Trophoblast cell (in vitro differentiated cells and primary cell): ENCODE measurements at regions not wholly inside any gene's neighbourhood (a gene's known extent, or its start where the extent isn't known, plus 50 kb on each side); places are given as distances from the start of the nearest gene placed in this dataset.

Experiments
- DNase-seq, 2 donors: peaks; one replicate each; pipeline ENCODE4 v3.0.0-alpha.2; 2016
- H2AFZ ChIP-seq: 2 replicates; pipeline ENCODE4 v1.6.1; 2013; ENCODE audit warnings: low read length, moderate library complexity, mild to moderate bottlenecking; ENCODE audit not compliant: insufficient read depth, poor library complexity
- H2AK5ac ChIP-seq: 2 replicates; pipeline ENCODE4 v1.6.1; 2013; ENCODE audit warnings: mild to moderate bottlenecking, low read length
- H2BK120ac ChIP-seq: 2 replicates; pipeline ENCODE4 v1.6.1; 2013; ENCODE audit warnings: low read length, mild to moderate bottlenecking, moderate library complexity; ENCODE audit not compliant: insufficient read depth, poor library complexity
- H2BK12ac ChIP-seq: 2 replicates; pipeline ENCODE4 v1.6.1; 2013; ENCODE audit warnings: mild to moderate bottlenecking, low read length, moderate library complexity
- H2BK5ac ChIP-seq: 2 replicates; pipeline ENCODE4 v1.6.1; 2013; ENCODE audit warnings: low read length, low read depth, moderate library complexity, mild to moderate bottlenecking; ENCODE audit not compliant: poor library complexity
- H3K14ac ChIP-seq: 2 replicates; pipeline ENCODE4 v1.6.1; 2013; ENCODE audit warnings: mild to moderate bottlenecking, low read length
- H3K18ac ChIP-seq: 2 replicates; pipeline ENCODE4 v1.6.1; 2013; ENCODE audit warnings: mild to moderate bottlenecking, low read length
- H3K23ac ChIP-seq: 2 replicates; pipeline ENCODE4 v1.6.1; 2013; ENCODE audit warnings: low read length
- H3K27ac ChIP-seq: 2 replicates; pipeline ENCODE4 v1.5.1; 2013; ENCODE audit warnings: low read depth, mild to moderate bottlenecking, inconsistent platforms, low read length, moderate library complexity
- H3K27me3 ChIP-seq: 2 replicates; pipeline ENCODE4 v1.6.1; 2013; ENCODE audit warnings: inconsistent platforms, mild to moderate bottlenecking, low read length, moderate library complexity; ENCODE audit not compliant: insufficient read depth
- H3K36me3 ChIP-seq, 2 experiments: 1 replicate in 1 of 2; 2 replicates in 1 of 2; pipeline ENCODE4 v1.6.1; 2013; ENCODE audit warnings: low read length in 2 of 2, mild to moderate bottlenecking in 2 of 2, moderate library complexity in 1 of 2; ENCODE audit not compliant: insufficient read depth in 2 of 2, control insufficient read depth in 1 of 2
- H3K4ac ChIP-seq: 2 replicates; pipeline ENCODE4 v1.6.1; 2013; ENCODE audit warnings: low read depth, mild to moderate bottlenecking, low read length, moderate library complexity
- H3K4me1 ChIP-seq, 2 experiments: 1 replicate in 1 of 2; 2 replicates in 1 of 2; pipeline ENCODE4 v1.6.1; 2013; ENCODE audit warnings: low read length in 2 of 2, mild to moderate bottlenecking in 2 of 2, moderate library complexity in 1 of 2; ENCODE audit not compliant: insufficient read depth in 2 of 2, control insufficient read depth in 1 of 2
- H3K4me2 ChIP-seq: 2 replicates; pipeline ENCODE4 v1.6.1; 2013; ENCODE audit warnings: inconsistent platforms, mild to moderate bottlenecking, low read length, moderate library complexity
- H3K4me3 ChIP-seq: 2 replicates; pipeline ENCODE4 v1.5.1; 2013; ENCODE audit warnings: mild to moderate bottlenecking, low read depth, low read length, inconsistent platforms
- H3K79me1 ChIP-seq: one replicate; pipeline ENCODE4 v1.6.1; 2013; ENCODE audit warnings: low read length
- H3K79me2 ChIP-seq: 2 replicates; pipeline ENCODE4 v1.6.1; 2013; ENCODE audit warnings: low read length, mild to moderate bottlenecking; ENCODE audit not compliant: control insufficient read depth, insufficient read depth, poor library complexity
- H3K9ac ChIP-seq: 2 replicates; pipeline ENCODE4 v1.6.1; 2013; ENCODE audit warnings: mild to moderate bottlenecking, low read length
- H3K9me3 ChIP-seq: 2 replicates; pipeline ENCODE4 v1.6.1; 2013; ENCODE audit warnings: low read depth, mild to moderate bottlenecking, control low read depth, inconsistent platforms, low read length; ENCODE audit not compliant: insufficient read depth
- H4K12ac ChIP-seq: 2 replicates; pipeline ENCODE4 v1.6.1; 2013; ENCODE audit warnings: low read depth, mild to moderate bottlenecking, low read length, moderate library complexity
- H4K8ac ChIP-seq: 2 replicates; pipeline ENCODE4 v1.6.1; 2013; ENCODE audit warnings: low read depth, mild to moderate bottlenecking, low read length, moderate library complexity
- H4K91ac ChIP-seq: one replicate; pipeline ENCODE4 v1.6.1; 2013; ENCODE audit warnings: low read depth, mild to moderate bottlenecking, low read length, moderate library complexity
- WGBS: extraction: QIAGEN DNeasy Blood & Tissue Kit; methylation state at CpG from one replicate; pipeline ENCODE4 v1.1.7; 2013; ENCODE audit warnings: missing lambda C conversion rate; ENCODE audit not compliant: insufficient read length, insufficient coverage; ENCODE audit errors: extremely low coverage; 5-methylcytosine and 5-hydroxymethylcytosine counted together

DNA sequence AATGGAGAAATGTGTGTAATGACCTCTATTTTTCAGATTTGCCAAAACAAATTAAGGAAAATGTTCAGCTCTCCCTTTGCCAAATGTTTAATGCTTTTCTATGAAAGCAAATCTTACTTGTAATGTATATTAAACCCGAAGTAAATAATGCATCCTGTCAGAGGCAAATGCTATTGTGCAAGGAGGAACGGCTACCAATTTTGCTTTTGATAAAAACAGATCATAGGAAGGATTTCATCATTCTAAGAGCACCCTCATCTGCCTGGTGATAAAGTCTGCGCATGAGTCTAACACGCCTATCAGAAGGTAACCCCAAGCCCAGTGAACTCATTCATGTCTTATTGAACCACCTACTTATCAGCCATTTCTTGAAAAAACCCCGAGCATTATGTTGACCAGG lies 412.4 kb upstream of the MKI67 start:
- Histone ChIP-seq H3K9ac (no peak overlapping the region), H2AK5ac (no peak overlapping the region), H3K27me3 (no peaks in the 10 kb centered on the region), H4K8ac (no peak overlapping the region), H2BK12ac (no peak overlapping the region), H3K79me1 (peaks cover 28% of the 10 kb centered on the region), H3K18ac (no peak overlapping the region), H2AFZ (no peak overlapping the region), H3K4ac (peak overlapping the region; percentile 15), H3K36me3 (no peaks in the 10 kb centered on the region), H2BK120ac (no peak overlapping the region), H3K4me3 (no peak overlapping the region), H3K27ac (no peak overlapping the region), H3K4me2 (no peak overlapping the region), H2BK5ac (no peak overlapping the region), H3K9me3 (no peaks in the 10 kb centered on the region), H4K91ac (peak overlapping the region; percentile 80), H4K12ac (no peak overlapping the region), H3K14ac (no peak overlapping the region), H3K23ac (no peak overlapping the region), H3K4me1 (peaks cover 9 to 18% of the 10 kb centered on the region in 2 experiments), H3K79me2 (peaks cover 3% of the 10 kb centered on the region)
- DNase-seq, result no peak
- no CpG with 5 or more reads among the region's 5 CpGs for WGBS

DNA sequence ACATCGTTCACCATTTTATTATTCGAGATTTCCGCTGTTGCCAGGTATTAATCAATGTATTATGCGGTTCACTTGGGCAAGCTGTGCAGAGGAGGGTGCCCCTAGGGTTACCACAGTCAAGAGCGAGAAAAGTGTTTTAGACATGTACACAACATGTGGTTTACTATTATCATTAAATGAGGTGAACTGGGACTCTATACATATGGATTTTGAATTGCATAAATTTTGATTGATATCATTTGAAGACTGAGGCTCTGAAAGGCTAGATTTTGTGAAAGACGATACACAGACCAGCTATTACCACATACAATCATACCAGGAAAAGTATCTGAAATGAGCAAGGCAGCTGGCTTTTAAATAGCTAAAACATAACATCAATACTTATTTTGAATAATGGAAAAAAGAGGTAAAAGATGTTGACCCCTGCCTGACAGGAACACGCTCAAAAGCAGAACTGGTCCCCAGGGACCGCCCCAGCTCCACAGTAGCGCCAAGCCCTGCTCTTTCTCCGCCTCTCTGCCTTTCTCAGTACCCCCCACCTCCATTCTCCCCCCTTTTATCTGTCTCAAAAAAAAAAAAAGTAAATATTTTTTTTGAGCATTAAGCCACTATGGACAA lies 413.4 kb upstream of the MKI67 start:
- H3K9ac ChIP-seq, result no peak overlapping the region
- H3K4me2 ChIP-seq, result no peak overlapping the region
- no peak overlapping the region for H3K14ac ChIP-seq
- no peak for DNase-seq
- no peak overlapping the region for H3K18ac ChIP-seq
- H4K91ac ChIP-seq, result peak overlapping the region; percentile 76
- no peak overlapping the region for H3K4ac ChIP-seq
- peak overlapping the region; percentile 99 for H3K27ac ChIP-seq
- no peak overlapping the region for H2AK5ac ChIP-seq
- H2BK5ac ChIP-seq, result peak overlapping the region; percentile 88
- peak overlapping the region; percentile 62 for H4K8ac ChIP-seq
- peaks cover 34% of the 10 kb centered on the region for H3K79me1 ChIP-seq
- H2BK12ac ChIP-seq, result no peak overlapping the region
- H4K12ac ChIP-seq, result no peak overlapping the region
- no peak overlapping the region for H3K23ac ChIP-seq
- H3K4me1 ChIP-seq, result peaks cover 12 to 21% of the 10 kb centered on the region in 2 experiments
- WGBS, result 100% methylated on average over 2 of the region's 10 CpGs
- peak overlapping the region; percentile 58 for H2BK120ac ChIP-seq
- H3K27me3 ChIP-seq, result no peaks in the 10 kb centered on the region
- H3K79me2 ChIP-seq, result peaks cover 3% of the 10 kb centered on the region
- H3K36me3 ChIP-seq, result no peaks in the 10 kb centered on the region
- no peak overlapping the region for H2AFZ ChIP-seq
- no peaks in the 10 kb centered on the region for H3K9me3 ChIP-seq
- no peak overlapping the region for H3K4me3 ChIP-seq

DNA sequence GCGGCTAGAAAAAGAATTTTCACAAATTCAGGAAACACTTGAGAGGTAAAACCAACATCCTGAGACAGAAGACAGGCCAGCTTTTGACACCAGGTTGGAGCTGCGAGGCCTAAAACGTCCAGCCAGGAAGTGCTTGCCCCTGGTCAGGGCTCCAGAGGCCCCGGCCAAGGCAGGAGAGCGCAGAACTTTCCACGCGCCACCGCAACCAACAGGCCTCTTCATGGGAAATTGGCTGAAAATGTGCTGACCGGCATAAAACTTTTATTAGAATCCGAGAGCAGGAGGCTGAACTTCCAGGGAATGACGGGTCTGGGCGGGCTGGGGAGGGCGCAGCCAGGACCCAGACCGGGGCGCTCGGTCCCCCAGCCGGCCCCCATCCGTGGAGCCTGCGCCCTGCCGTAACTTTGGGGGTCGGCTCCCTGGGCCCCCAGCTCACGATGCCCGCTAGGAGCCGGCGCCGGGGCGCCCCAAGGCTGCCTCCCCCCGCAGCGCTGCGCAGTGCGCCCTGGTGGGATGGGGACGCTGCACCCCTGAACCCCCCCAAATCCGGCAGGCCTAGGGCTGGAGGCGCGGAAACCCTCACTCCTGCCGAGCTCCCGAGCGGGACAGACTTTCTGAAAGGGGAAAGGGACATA lies 414.0 kb upstream of the MKI67 start:
- Histone ChIP-seq H3K4ac (peak overlapping the region; percentile 99), H3K27ac (peak overlapping the region; percentile 99), H2BK5ac (peak overlapping the region; percentile 100), H3K14ac (peak overlapping the region; percentile 100), H3K36me3 (no peaks in the 10 kb centered on the region), H4K8ac (peak overlapping the region; percentile 99), H3K4me2 (peak overlapping the region; percentile 60), H2BK12ac (peak overlapping the region; percentile 99), H3K4me1 (peaks cover 15 to 26% of the 10 kb centered on the region in 2 experiments), H3K27me3 (no peaks in the 10 kb centered on the region), H4K12ac (peak overlapping the region; percentile 94), H3K18ac (peak overlapping the region; percentile 99), H3K23ac (no peak overlapping the region), H2BK120ac (peak overlapping the region; percentile 100), H3K4me3 (no peak overlapping the region), H4K91ac (peak overlapping the region; percentile 100), H3K9me3 (no peaks in the 10 kb centered on the region), H3K79me2 (peaks cover 3% of the 10 kb centered on the region), H3K79me1 (peaks cover 40% of the 10 kb centered on the region), H2AK5ac (peak overlapping the region; percentile 97), H3K9ac (peak overlapping the region; percentile 18), H2AFZ (peak overlapping the region; percentile 89)
- no peak for DNase-seq
- no CpG with 5 or more reads among the region's 38 CpGs for WGBS

DNA sequence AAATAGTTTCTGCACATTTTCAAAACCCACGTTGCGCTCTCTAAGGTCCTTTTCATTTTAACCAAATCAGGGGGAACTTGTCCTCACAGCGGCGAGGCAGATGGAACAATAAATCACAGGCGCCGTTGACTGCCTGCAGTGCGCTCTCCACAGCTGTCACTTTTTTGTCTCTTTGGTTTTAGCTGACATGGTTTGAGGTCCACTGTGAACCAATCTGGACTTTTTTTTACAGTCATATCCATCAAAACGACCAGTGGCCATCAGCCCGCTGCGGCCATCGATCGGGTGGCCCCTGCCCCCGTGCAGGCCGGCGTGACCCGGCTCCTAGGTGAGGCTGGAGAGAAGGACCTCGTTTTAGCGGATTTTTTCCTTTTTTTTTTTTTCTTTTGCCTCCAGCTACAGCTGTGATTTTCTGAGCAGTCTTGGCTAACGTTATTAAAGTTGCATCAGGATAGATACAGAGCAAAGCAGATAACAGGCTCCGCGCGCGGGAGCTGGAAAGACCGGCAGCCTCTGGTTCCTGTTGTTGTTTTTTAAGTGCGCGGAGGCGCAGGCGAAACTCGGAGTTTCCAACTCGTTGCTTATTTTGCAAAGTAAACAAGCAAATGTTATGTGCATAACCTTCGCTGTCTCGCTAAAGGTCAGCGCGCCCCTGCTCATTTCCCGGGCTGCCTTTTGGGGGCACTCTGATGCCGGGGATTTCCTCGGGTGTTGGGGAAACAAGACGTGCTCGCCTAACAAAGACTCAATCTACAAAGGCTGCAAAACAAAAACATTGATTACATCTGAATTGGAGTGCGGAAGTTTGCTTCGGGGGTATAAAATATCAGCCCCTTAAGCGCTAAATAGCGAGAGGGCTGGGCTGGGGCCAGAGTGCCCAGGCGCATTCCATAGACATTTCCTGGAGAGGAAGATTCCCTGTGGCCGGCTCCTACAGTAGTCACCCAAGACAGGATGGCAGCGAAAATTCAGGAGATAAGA lies 414.8 kb upstream of the MKI67 start:
- WGBS, result no CpG with 5 or more reads among the region's 46 CpGs
- H3K79me1 ChIP-seq, result peaks cover 39% of the 10 kb centered on the region
- H3K4ac ChIP-seq, result peak overlapping the region; percentile 69
- H3K4me1 ChIP-seq, result peaks cover 16 to 26% of the 10 kb centered on the region in 2 experiments
- H3K36me3 ChIP-seq, result no peaks in the 10 kb centered on the region
- peak overlapping the region; percentile 100 for H2BK120ac ChIP-seq
- peak; percentile 38 to 42 for DNase-seq
- peak overlapping the region; percentile 99 for H3K27ac ChIP-seq
- H2BK5ac ChIP-seq, result peak overlapping the region; percentile 100
- peak overlapping the region; percentile 85 for H2BK12ac ChIP-seq
- H4K8ac ChIP-seq, result peak overlapping the region; percentile 99
- H3K27me3 ChIP-seq, result no peaks in the 10 kb centered on the region
- H3K23ac ChIP-seq, result no peak overlapping the region
- peak overlapping the region; percentile 56 for H3K9ac ChIP-seq
- H4K12ac ChIP-seq, result peak overlapping the region; percentile 89
- H3K4me3 ChIP-seq, result no peak overlapping the region
- H3K79me2 ChIP-seq, result peaks cover 3% of the 10 kb centered on the region
- H3K18ac ChIP-seq, result peak overlapping the region; percentile 89
- H2AK5ac ChIP-seq, result peak overlapping the region; percentile 13
- H3K4me2 ChIP-seq, result peak overlapping the region; percentile 60
- peak overlapping the region; percentile 91 for H3K14ac ChIP-seq
- H3K9me3 ChIP-seq, result no peaks in the 10 kb centered on the region
- peak overlapping the region; percentile 68 for H2AFZ ChIP-seq
- peak overlapping the region; percentile 100 for H4K91ac ChIP-seq
